ENCODE measurements at regions not wholly inside any gene's neighbourhood (a gene's known extent, or its start where the extent isn't known, plus 50 kb on each side); places are given as distances from the start of the nearest gene placed in this dataset.
"Not testable (repeated sequence)": the region's sequence is repeated elsewhere in the genome, so short reads cannot be mapped to it uniquely, and the experiment has no call there.

DNA sequence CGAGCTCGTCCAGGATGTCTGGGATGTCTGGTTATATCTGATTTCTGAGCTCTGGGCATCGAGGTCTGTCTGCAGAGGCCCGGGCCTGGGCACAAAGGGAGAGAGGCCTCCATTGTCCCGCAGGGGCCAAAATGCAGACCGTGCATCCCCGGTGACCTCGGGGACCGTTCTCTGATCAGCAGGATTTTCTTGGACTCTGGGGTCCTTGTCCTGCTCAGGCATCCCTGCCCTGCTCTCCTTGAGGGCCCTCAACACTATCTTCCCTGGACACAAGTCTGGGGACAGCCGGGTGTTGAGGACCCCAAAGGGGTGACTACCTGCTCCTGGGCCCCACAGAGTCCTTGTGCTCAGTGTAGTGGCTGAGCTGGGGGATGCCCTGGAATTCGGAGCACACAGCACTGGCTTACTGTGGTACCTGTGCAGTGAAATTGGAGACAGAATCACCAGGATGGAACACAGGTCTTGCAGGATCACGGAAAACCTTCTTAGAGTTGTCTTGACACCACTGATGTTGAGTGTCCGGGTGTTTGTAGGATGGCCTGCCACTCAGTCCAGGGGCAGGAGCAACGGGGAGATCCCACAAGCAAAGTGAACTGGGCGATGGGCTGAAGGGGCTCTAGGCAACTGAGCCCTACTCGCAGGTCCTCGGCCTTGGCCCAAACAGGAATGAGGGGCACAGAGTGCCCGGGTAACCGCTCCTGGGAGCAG is 1369.2 kb downstream of the CDH12 start:
- not testable (repeated sequence) for DNase-seq (ENCODE audit: low spot score)

DNA sequence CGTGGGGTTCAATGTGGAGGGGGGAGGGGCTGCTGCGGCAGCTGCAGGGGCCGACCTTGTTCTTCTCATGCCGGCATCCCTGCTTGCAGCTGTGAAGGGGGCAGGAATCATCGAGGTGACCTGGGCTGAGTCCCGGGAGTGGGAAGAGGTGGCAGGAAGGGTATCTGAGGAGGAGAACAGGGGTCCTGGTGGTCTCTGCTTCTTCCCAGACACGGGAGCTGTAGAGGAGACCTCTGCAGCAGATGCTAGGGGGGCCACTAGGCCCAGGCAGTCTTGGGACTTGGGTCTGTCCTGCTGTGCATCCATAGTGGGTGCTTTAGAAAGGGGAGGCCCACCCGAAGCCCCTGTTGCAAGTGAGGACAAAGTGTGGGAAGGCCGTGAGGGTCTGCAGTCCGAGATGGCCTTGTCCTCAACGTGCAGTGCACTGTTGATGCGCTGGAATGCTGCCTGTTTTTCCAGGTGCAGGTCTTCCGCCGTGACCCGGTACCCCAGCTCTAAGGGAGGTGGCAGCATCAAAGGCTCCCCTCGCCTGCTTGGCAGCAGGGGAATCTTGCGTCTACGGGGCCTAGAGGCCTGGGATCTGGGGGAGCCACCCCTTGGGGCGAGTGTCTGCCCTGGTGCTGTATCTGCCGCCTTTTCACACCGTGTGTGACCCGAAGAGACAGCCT is 1370.0 kb downstream of the CDH12 start:
- not testable (repeated sequence) for DNase-seq (ENCODE audit: low spot score)

DNA sequence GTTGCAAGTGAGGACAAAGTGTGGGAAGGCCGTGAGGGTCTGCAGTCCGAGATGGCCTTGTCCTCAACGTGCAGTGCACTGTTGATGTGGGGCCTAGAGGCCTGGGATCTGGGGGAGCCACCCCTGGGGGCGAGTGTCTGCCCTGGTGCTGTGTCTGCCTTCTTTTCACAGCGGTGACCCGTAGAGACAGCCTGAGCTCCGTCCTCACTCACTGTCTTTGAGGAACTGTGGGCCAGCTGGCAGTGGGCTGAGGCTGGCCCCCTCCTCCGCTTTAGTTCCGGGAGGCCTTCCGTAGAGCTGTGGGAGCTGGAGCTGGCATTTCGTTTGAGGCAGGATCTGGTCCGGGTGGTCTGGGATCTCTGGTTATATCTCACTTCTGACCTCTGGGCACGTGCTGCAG is 1370.6 kb downstream of the CDH12 start:
- DNase-seq (ENCODE audit: low spot score): not testable (repeated sequence)

DNA sequence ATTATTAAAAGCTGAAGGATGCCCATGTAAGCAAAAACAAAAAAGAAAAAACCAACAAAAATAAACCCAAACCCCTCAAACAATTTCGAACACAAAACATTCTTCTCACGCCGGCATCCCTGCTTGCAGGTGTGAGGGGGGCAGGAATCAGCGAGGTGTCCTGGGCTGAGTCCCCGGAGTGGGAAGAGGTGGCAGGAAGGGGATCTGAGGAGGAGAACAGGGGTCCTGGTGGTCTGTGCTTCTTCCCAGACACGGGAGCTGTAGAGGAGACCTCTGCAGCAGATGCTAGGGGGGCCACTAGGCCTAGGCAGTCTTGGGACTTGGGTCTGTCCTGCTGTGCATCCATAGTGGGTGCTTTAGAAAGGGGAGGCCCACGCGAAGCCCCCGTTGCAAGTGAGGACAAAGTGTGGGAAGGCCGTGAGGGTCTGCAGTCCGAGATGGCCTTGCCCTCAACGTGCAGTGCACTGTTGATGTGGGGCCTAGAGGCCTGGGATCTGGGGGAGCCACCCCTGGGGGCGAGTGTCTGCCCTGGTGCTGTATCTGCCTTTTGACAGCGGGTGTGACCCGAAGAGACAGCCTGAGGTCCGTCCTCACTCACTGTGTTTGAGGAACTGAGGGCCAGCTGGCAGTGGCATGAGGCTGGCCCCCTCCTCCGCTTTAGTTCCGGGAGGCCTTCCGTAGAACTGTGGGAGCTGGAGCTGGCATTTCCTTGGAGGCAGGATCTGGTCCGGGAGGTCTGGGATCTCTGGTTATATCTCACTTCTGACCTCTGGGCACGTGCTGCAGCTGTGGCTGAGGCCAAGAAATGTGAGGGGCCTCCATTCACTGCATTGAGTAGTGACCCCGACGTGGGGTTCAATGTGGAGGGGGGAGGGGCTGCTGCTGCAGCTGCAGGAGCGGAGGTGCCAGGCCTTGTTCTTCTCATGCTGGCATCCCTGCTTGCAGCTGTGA is 1371.5 kb downstream of the CDH12 start:
- not testable (repeated sequence) for DNase-seq (ENCODE audit: low spot score)

DNA sequence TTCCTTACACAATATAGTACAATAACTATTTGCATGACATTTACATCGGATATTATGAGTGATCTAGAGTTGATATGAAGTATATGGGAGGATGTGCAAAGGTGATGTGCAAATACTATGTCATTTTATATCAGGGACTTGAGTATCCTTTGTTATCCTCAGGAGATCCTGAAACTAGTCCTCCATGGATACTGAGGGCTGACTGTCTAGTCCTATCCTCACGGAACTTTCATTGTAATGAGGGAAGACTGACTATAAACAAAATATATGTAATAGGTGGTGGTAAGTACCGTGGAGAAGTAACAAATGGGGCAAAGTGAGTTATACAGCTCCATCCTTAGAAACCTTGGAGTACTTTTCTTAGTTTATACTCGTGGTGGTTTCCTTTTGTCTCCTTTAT is 1373.1 kb downstream of the CDH12 start:
- not testable (repeated sequence) for DNase-seq (ENCODE audit: low spot score)

DNA sequence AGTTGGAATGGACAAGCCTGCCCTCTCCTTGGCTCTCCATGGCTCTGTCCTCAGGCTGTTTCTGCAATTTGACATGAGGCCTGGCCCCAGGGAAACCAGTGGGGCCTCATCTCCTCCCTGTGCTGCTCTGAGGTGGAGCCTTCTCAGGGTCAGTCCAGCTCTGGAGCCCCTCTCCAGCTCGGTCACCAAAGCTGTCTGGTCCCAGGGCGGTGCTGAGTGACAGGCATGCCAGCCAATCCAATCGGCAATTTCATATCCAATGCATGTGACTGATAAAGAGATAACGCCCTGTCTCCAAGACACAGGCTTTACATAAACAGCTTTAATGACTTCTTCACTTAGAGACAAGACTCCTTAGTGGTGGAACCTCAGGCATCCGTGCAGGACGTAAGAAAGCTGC is 1379.2 kb downstream of the CDH12 start:
- DNase-seq (ENCODE audit: low spot score): not testable (repeated sequence)

DNA sequence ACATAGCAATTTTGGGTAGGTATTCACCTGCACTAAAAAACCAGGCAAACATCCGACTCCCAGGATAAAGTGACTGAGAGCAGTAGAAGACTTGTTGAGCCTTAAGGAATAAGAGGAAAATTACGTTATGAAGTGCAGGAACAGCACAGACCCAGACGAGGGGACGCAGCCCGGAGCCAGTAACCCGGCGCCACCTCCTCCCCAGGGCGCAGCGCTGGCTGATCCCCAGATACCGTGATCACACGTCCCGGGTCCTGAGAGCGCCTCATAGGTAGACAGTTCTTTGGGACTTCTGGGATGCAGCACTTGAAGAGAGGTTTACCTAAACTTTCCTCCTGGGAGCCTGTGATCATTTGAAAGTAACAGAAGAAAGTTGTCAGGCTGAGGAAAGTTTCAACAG is 1379.7 kb downstream of the CDH12 start:
- not testable (repeated sequence) for DNase-seq (ENCODE audit: low spot score)

DNA sequence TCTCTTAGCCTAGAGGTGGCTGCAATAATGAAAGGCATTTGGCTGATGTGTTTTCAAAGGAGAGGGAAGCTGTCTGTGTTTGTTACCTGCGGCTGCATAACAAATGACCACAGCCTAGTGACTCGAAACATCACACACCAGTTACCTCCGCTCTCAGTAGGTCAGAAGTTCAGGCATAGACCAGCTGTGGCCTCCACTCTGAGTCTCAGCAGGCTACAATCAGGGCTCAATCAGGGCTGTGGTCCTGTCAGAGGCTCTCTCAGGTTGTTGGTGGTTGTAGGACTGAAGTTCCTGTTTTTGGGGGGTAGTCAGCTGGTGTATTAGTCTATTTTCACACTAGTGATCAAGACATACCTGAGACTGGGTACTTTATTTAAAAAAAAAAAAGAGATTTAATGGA is 1381.5 kb downstream of the CDH12 start:
- not testable (repeated sequence) for DNase-seq (ENCODE audit: low spot score)

DNA sequence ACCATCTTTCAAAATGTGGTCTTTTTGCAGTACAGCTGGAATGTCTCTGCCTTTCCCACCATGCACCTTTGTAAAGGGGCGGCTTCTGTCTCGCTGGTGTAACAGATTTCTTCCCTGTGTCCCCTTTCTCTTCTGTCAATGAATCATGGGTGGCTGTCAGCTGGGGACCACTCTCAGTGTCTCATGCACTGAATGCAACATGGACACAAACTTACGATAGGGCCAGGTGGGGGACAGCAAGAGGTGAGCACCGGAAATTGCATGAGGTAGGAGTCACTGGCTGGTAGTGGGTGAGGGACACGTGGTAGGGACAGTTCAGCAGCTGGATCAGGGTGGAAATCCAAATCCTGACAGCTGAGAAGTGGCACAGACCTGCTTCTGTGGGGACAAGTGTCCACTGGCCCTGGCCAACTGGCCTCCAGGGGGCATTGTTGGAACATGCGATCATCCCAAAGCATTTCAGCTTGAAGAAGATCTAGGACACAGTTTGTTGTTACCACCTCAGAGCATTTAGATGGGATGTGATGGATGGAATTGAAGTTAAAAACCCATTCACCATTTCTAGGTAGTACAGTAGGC is 1383.5 kb downstream of the CDH12 start:
- peak; percentile 17 for DNase-seq (ENCODE audit: low spot score)

DNA sequence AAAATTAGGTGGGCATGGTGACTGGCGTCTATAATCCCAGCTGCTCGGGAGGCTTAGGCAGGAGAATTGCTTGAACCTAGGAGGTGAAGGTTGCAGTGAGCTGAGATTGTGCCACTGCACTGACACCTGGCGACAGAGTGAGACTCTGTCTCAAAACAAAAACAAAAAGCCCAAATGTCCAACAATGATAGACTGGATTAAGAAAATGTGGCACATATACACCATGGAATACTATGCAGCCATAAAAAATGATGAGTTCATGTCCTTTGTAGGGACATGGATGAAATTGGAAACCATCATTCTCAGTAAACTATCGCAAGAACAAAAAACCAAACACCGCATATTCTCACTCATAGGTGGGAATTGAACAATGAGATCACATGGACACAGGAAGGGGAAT is 1385.6 kb downstream of the CDH12 start:
- not testable (repeated sequence) for DNase-seq (ENCODE audit: low spot score)

DNA sequence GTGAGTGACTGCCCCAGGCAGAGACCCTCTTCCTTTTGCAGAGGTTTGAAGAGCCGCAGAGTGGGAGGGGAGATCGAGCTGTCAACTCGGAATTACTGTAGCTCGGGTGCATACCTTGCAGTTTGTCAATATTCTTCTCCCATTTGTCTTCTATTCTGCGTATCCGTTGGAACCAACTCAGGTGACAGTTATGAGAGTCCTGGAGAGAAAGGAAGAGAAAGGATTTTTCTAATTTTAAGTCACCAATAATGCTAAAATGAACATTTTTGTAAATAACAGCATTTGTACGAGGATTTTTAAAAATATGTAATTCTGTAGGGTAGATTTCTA is 1393.4 kb downstream of the CDH12 start:
- not testable (repeated sequence) for DNase-seq (ENCODE audit: low spot score)

DNA sequence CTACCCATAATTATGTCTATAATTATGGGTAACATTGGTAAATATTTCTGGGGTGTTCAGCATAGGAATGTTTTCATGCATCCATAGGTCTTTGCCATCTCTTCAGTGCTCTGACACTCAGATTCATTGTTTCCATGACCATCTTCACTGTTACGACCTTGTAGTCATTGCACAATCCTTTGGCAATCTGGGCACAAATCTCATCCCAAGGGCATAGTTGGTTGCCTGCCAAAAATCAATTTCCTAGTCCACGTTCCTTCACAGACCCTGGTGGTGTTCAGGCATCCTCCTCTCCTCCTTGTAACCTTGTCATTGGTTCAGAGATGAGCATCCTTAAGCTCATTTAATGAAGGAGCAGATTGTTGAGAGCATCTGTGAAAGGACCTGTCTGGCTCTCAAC is 1400.7 kb downstream of the CDH12 start:
- DNase-seq (ENCODE audit: low spot score): no peak

DNA sequence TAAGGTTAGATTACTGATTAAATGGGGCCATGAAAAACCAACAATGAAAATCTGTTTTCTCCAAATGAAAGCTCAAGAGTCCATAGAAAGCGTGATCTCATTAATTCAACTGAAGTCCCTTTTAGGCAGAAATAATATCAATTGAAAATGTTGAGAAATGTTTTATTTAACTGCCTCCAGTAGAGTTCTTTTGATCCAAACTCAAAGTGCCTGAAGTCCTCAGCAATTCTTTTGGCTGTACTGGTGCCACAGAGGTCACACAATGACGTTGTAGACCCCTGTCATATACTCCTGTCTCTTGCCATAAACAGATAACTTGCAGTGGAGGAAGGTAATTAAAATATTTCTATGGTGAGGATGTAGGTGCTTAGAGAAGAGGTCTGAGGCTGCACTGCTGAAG is 1420.5 kb downstream of the CDH12 start:
- DNase-seq (ENCODE audit: low spot score): no peak

DNA sequence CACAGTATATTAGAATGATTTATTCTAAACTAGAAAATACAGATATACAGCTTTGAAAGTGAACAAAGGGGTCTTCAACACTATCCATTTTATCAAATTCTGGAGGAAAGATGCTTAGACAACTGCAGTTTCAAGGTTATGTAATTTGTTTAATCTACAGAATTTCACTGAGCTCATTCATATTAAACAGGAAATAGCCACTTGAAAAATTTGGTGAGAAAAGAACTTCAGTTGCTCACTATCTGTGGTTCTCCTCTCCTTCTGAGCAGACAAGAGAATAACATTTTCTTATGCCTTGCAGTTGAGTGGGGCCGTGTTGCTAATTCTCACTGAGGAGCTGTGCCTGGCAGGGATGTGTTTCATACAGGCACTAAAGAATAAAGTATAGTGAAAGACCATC is 1428.2 kb downstream of the CDH12 start:
- DNase-seq (ENCODE audit: low spot score): no peak

DNA sequence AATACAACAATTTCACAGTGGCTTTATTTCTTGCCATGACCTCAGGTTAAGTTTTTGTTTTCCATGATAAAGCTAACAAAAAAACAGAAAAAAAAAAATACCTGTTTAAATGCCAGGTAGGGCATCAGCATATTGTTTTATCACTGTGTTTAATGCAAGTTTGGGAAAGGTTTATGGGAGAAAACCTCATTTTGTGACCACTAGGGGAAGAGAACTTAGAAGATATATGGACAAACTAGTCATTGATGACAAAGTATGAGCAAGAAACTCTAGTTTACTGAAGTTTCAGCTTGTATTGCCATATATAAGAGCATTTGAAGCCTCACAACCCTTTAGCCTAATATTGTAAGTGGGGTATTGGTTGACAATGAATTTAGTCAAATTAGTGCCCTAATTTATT is 1431.4 kb upstream of the CDH18 start:
- no peak for DNase-seq (ENCODE audit: low spot score)

DNA sequence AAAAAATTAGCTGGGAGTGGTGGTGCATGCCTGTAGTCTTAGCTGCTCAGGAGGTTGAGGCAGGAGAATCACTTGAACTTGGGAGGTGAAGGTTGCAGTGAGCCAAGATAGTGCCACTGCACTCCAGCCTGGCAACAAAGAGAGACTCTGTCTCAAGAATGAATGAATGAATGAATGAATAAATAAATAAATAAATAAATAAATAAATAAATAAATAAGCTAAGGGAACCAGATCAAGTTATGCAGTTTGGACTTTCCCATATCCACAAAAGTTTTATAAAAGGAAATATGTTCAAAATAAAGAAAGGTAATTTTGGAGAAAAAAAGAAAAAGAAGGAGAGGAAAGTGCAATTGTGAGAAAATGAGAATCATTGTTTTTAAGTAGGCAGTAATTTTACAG is 1414.1 kb upstream of the CDH18 start:
- not testable (repeated sequence) for DNase-seq (ENCODE audit: low spot score)

DNA sequence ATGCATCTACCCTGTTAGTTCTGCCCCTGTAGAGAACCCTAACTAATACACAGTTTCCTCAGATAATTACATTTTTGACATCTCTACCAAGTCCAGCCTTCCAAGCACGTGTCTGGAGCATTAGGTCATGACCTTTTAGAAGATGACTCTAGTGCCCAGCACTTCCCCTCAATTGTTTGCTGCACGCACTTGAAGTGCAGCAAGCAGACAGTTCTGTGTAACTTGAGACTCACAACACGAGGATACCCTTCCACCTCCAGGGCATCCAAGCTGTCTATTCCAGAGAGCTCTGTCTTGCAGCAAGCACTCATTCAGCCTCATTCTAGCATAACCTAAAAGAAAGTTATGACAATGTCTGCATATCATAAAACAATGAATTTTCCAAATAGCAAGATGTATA is 1410.5 kb upstream of the CDH18 start:
- DNase-seq (ENCODE audit: low spot score): no peak

DNA sequence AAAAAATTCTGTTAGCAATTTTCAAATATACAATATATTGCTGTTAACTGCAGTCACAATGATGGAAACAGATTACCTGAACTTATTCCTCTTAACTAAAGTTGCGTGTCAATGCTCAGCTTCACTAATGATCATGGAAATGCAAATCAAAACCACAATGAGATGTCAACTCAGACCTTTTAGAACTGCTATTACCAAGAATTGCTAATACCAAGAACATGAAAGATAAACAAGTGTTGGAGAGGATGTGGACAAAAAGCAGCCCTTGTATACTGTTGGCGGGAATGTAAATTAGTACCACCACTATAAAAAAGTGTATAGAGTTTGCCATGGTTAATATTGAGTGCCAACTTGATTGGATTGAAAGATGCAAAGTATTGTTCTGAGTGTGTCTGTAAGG is 1409.7 kb upstream of the CDH18 start:
- DNase-seq (ENCODE audit: low spot score): no peak

DNA sequence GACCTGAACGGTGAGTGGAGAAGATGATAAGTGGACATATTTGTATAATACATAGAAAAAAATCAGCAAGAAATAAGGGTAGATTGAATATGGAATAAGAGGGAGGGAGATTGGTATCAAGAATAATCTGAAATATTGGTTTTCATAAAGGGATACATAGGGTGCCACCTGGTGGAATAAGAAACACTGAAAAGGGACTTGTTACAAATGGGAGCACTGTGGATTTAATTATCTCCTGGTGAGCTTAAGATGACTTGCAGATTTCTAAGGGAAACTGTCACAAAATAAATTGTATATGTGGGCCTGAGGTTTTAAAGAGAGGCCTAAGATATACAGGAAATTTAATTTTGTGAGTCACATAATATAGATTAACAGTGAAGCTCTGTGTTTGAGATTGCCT is 1403.5 kb upstream of the CDH18 start:
- DNase-seq (ENCODE audit: low spot score): no peak

DNA sequence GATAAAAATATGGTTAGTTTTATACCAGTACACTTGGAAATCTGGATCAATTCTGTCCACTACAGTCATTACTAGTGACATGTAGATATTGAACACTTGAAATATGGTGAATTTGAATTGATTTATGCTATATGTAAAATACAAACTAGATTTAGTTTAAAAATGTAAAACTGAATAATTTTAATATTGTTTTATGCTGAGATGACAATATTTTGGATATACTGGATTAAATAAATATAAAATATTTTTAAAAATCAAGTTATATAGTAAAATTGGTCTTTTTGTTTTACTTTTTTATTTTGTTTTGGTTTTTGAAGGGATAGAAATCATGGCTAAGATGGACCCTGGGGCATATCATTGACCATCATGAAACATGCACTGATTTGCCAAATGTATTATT is 1372.8 kb upstream of the CDH18 start:
- DNase-seq (ENCODE audit: low spot score): not testable (repeated sequence)

DNA sequence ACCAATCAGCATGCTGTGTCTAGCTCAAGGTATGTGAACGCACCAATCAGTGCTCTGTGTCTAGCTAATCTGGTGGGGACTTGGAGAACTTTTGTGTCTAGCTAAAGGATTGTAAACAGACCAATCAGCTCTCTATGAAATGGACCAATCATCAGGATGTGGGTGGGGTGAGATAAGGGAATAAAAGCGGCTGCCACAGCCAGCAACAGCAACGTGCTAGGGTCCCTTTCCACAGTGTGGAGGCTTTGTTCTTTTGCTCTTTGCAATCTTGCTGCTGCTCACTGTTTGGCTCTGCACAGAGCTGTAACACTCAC is 1353.9 kb upstream of the CDH18 start:
- not testable (repeated sequence) for DNase-seq (ENCODE audit: low spot score)

DNA sequence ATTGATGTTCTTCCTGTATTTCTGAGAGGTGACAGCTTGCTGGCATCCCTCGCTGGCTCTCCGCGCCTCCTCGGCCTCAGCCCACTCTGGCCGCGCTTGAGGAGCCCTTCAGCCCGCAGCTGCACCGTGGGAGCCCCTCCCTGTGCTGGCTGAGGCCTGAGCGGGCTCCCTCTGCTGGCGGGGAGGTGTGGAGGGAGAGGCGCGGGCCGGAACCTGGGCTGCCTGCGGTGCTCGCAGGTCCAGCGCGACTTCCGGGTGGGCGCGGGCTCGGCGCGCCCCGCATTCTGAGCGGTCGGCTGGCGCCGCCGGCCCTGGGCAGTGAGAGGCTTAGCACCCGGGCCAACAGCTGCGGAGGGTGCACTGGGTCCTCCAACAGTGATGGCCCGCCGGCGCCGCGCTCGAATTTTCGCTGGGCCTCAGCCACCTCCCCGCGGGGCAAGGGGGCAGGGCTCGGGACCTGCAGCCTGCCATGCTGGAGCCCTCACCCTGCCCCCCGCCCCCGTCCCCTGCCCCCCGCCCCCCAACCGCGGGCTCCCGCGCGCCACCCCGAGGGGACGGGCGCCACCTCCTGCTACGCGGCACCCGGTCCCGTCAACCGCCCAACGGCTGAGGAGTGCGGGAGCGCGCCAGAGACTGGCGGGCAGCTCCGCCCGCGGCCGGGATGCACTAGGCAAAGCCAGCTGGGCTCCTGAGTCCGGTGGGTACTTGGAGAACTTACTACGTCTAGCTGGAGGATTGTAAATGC is 1353.4 kb upstream of the CDH18 start:
- DNase-seq (ENCODE audit: low spot score): not testable (repeated sequence)
